ENCODE measurements at regions not wholly inside any gene's neighbourhood (a gene's known extent, or its start where the extent isn't known, plus 50 kb on each side); places are given as distances from the start of the nearest gene placed in this dataset.

- TF ChIP-seq POLR2A (IDR thresholded peaks at IDR 0.05; ENCODE audit: low read depth, low read length), result no peak
- no peak for TF ChIP-seq CTCF (conservative IDR thresholded peaks at IDR 0.05; ENCODE audit: low read depth, low read length)
- TF ChIP-seq CHD1 (IDR thresholded peaks at IDR 0.05; ENCODE audit: low read depth, low read length), result no peak
- TF ChIP-seq RAD21 (IDR thresholded peaks at IDR 0.05; ENCODE audit: low read length), result no peak
- TF ChIP-seq ELK1 (IDR thresholded peaks at IDR 0.05; ENCODE audit: borderline replicate concordance, low read depth, low read length), result no peak
- TF ChIP-seq BHLHE40 (IDR thresholded peaks at IDR 0.05; ENCODE audit: low read depth, low read length), result no peak
- TF ChIP-seq MAFK (IDR thresholded peaks at IDR 0.05; ENCODE audit: low read depth, low read length), result no peak
- no peak for TF ChIP-seq MXI1 (IDR thresholded peaks at IDR 0.05; ENCODE audit: borderline replicate concordance, low read depth, low read length)
- TF ChIP-seq USF2 (IDR thresholded peaks at IDR 0.05; ENCODE audit: low read depth, low read length), result no peak
- no peak for TF ChIP-seq FOS (IDR thresholded peaks at IDR 0.05; ENCODE audit: low read depth, low read length)
- TF ChIP-seq CEBPB (IDR thresholded peaks at IDR 0.05; ENCODE audit: low read depth, low read length), result no peak
Measured at GRCh38 chr3:87792534-87793336, 266.1 kb downstream of the CGGBP1 start, which contains the start of gene HTR1F.

Measured in IMR-90 (cell line).